Esophagus squamous epithelium (tissue), 5 donors: ENCODE measurements at regions not wholly inside any gene's neighbourhood (a gene's known extent, or its start where the extent isn't known, plus 50 kb on each side); places are given as distances from the start of the nearest gene placed in this dataset.

Experiments used
- DNase-seq: peaks from one replicate; lab custom pipeline; 2025; lab: John Stamatoyannopoulos, UW
- H3K27ac ChIP-seq, 4 donors: fragments of 200-600 bp; sonication (generic); one replicate each; pipeline ENCODE4 v1.5.1; 2016 to 2019; ENCODE audit warnings: mild to moderate bottlenecking in 1 of 4
- H3K27me3 ChIP-seq, 4 donors: fragments of 200-600 bp; sonication (generic); 1 replicate in 3 of 4; 2 replicates in 1 of 4; pipeline versions ENCODE4 v1.5.1 to v1.6.0; 2017 to 2021; ENCODE audit warnings: antibody characterized with exemption in 1 of 4
- H3K36me3 ChIP-seq, 3 donors: fragments of 200-600 bp; sonication (generic); one replicate each; pipeline ENCODE4 v1.5.1; 2016 to 2019
- H3K4me1 ChIP-seq, 3 donors: fragments of 200-600 bp; sonication (generic); one replicate each; pipeline ENCODE4 v1.5.1; 2017 to 2019
- H3K4me3 ChIP-seq, 4 donors: fragments of 200-600 bp; sonication (generic); 1 replicate in 3 of 4; 2 replicates in 1 of 4; pipeline ENCODE4 v1.5.1; 2016 to 2019; ENCODE audit warnings: mild to moderate bottlenecking in 2 of 4, moderate library complexity in 1 of 4
- H3K9me3 ChIP-seq, 3 donors: fragments of 200-600 bp; sonication (generic); one replicate each; pipeline ENCODE4 v1.5.1; 2016 to 2019
- CTCF ChIP-seq, 6 experiments: fragments of 450-650 bp in 4 of 6; fragments of 200-600 bp in 2 of 6; sonication (generic) in 2 of 6; IDR thresholded peaks; one replicate each; pipeline ENCODE4 v1.5.1; 2016 to 2019; ENCODE audit warnings: antibody characterized with exemption in 6 of 6, mild to moderate bottlenecking in 4 of 6, moderate library complexity in 4 of 6
- POLR2A ChIP-seq, 4 donors: fragments of 450-650 bp; IDR thresholded peaks; one replicate each; pipeline ENCODE4 v1.6.1; 2017; ENCODE audit warnings: antibody characterized with exemption in 4 of 4, mild to moderate bottlenecking in 4 of 4, moderate library complexity in 3 of 4
- WGBS, 2 donors: methylation state at CpG; one replicate each; pipeline ENCODE4 v1.1.5; 2018; 5-methylcytosine and 5-hydroxymethylcytosine counted together
- intact Hi-C: fragments of 100-400 bp; cut with DNase I; formaldehyde crosslinking; loops from one replicate; pipeline ENCODE4 v1.15.0; 2022
- donor health status: DM: yes; HTN: yes; CAD: no.

- Histone ChIP-seq H3K4me1 (no peaks in the 10 kb centered on the region), H3K36me3 (no peaks in the 10 kb centered on the region), H3K27me3 (no peaks in the 10 kb centered on the region), H3K9me3 (no peaks in the 10 kb centered on the region), H3K27ac (no peak overlapping the region), H3K4me3 (no peak overlapping the region)
- no peak for TF ChIP-seq CTCF (IDR thresholded peaks at IDR 0.05)
- TF ChIP-seq POLR2A (IDR thresholded peaks at IDR 0.05) = no peak
- DNase-seq = no peak
- intact Hi-C loops = no loop called here
Measured at GRCh38 chr1:164967300-164967699, 389.2 kb downstream of the LMX1A start.

- Histone ChIP-seq H3K9me3 (no peaks in the 10 kb centered on the region), H3K36me3 (no peaks in the 10 kb centered on the region), H3K4me1 (no peaks in the 10 kb centered on the region), H3K27me3 (no peaks in the 10 kb centered on the region), H3K27ac (no peak overlapping the region), H3K4me3 (no peak overlapping the region)
- TF ChIP-seq CTCF (IDR thresholded peaks at IDR 0.05) = no peak
- no peak for TF ChIP-seq POLR2A (IDR thresholded peaks at IDR 0.05)
- DNase-seq = no peak
- intact Hi-C loops = no loop called here
- 39 to 83% methylated on average over 2 of the region's 2 CpGs for WGBS, 2 donors
Measured at GRCh38 chr1:164961715-164962114, 394.8 kb downstream of the LMX1A start.

GRCh38 chr1:164958982-164959768 lies 397.3 kb downstream of the LMX1A start:
- Histone ChIP-seq H3K27ac (peak overlapping the region in 1 of 4 donors; percentile 35), H3K36me3 (no peaks in the 10 kb centered on the region), H3K4me3 (no peak overlapping the region), H3K9me3 (no peaks in the 10 kb centered on the region), H3K4me1 (no peaks in the 10 kb centered on the region), H3K27me3 (no peaks in the 10 kb centered on the region)
- no peak for TF ChIP-seq CTCF (IDR thresholded peaks at IDR 0.05)
- no peak for TF ChIP-seq POLR2A (IDR thresholded peaks at IDR 0.05)
- whole genome bisulfite sequencing, 2 donors = 68 to 73% methylated on average over 5 to 6 of the region's 6 CpGs
- intact Hi-C loops = no loop called here
- DNase-seq = no peak

GRCh38 chr1:164953815-164954214 lies 394.8 kb downstream of the PBX1 start:
- Histone ChIP-seq H3K4me3 (no peak overlapping the region), H3K36me3 (no peaks in the 10 kb centered on the region), H3K27me3 (no peaks in the 10 kb centered on the region), H3K4me1 (peaks cover 0 to 19% (median 5%) of the 10 kb centered on the region in 3 donors), H3K9me3 (peaks cover 0 to 9% (median 2%) of the 10 kb centered on the region in 3 donors), H3K27ac (no peak overlapping the region)
- WGBS, 2 donors = 73 to 76% methylated on average over 3 of the region's 3 CpGs
- no peak for TF ChIP-seq CTCF (IDR thresholded peaks at IDR 0.05)
- TF ChIP-seq POLR2A (IDR thresholded peaks at IDR 0.05) = no peak
- intact Hi-C loops = no loop called here
- no peak for DNase-seq

GRCh38 chr1:164953098-164953497 lies 394.1 kb downstream of the PBX1 start:
- Histone ChIP-seq H3K4me3 (no peak overlapping the region), H3K27me3 (no peaks in the 10 kb centered on the region), H3K9me3 (peaks cover 0 to 16% (median 8%) of the 10 kb centered on the region in 3 donors), H3K4me1 (peaks cover 0 to 19% (median 5%) of the 10 kb centered on the region in 3 donors), H3K27ac (no peak overlapping the region), H3K36me3 (no peaks in the 10 kb centered on the region)
- TF ChIP-seq POLR2A (IDR thresholded peaks at IDR 0.05) (no peak), CTCF (IDR thresholded peaks at IDR 0.05) (no peak)
- WGBS, 2 donors = 69 to 73% methylated on average over 1 of the region's 1 CpG
- intact Hi-C loops = no loop called here
- no peak for DNase-seq
